NOMO-1 treated with DMSO at 0.1 percent for 48 hours (cell line): ENCODE measurements at regions not wholly inside any gene's neighbourhood (a gene's known extent, or its start where the extent isn't known, plus 50 kb on each side); places are given as distances from the start of the nearest gene placed in this dataset.

Source experiments
- DNase-seq: peaks from one replicate; lab custom pipeline; 2025; ENCODE audit not compliant: unreplicated experiment; lab: John Stamatoyannopoulos, UW

- DNase-seq, result no peak
Observed at GRCh38 chr1:232522189-232522588, 107.7 kb downstream of the SIPA1L2 start.

GRCh38 chr1:232521660-232522059 lies 108.3 kb downstream of the SIPA1L2 start:
- DNase-seq, result no peak

- DNase-seq, result no peak
Observed at GRCh38 chr1:232519186-232519585, 110.7 kb downstream of the SIPA1L2 start.

- DNase-seq, result no peak
Observed at GRCh38 chr1:232518349-232518748, 111.6 kb downstream of the SIPA1L2 start.

- DNase-seq, result no peak
Observed at GRCh38 chr1:232517204-232517603, 112.7 kb downstream of the SIPA1L2 start.

GRCh38 chr1:232515706-232516105 lies 114.2 kb downstream of the SIPA1L2 start:
- DNase-seq, result no peak

- no peak for DNase-seq
Observed at GRCh38 chr1:232512712-232513111, 117.2 kb downstream of the SIPA1L2 start.

- DNase-seq, result no peak
Observed at GRCh38 chr1:232511172-232511571, 118.8 kb downstream of the SIPA1L2 start.

- no peak for DNase-seq
Observed at GRCh38 chr1:232510367-232511110, 119.4 kb downstream of the SIPA1L2 start.

- no peak for DNase-seq
Observed at GRCh38 chr1:232509570-232509969, 120.4 kb downstream of the SIPA1L2 start.

GRCh38 chr1:232508130-232508701 lies 121.7 kb downstream of the SIPA1L2 start:
- no peak for DNase-seq

- no peak for DNase-seq
Observed at GRCh38 chr1:232507571-232507970, 122.4 kb downstream of the SIPA1L2 start.

- no peak for DNase-seq
Observed at GRCh38 chr1:232505884-232506283, 124.0 kb downstream of the SIPA1L2 start.

GRCh38 chr1:232504651-232505050 lies 125.3 kb downstream of the SIPA1L2 start:
- DNase-seq, result no peak

GRCh38 chr1:232503497-232503896 lies 126.4 kb downstream of the SIPA1L2 start:
- no peak for DNase-seq

GRCh38 chr1:232501854-232502253 lies 128.1 kb downstream of the SIPA1L2 start:
- no peak for DNase-seq

- no peak for DNase-seq
Observed at GRCh38 chr1:232499188-232499587, 130.7 kb downstream of the SIPA1L2 start.

GRCh38 chr1:232493869-232494268 lies 136.1 kb downstream of the SIPA1L2 start:
- peak; percentile 9 for DNase-seq

- no peak for DNase-seq
Observed at GRCh38 chr1:232489256-232489655, 140.7 kb downstream of the SIPA1L2 start.

GRCh38 chr1:232487236-232487635 lies 142.7 kb downstream of the SIPA1L2 start:
- DNase-seq, result no peak

GRCh38 chr1:232486454-232487207 lies 143.3 kb downstream of the SIPA1L2 start:
- no peak for DNase-seq

GRCh38 chr1:232486006-232486405 lies 143.9 kb downstream of the SIPA1L2 start:
- DNase-seq, result no peak
